ENCODE measurements at regions not wholly inside any gene's neighbourhood (a gene's known extent, or its start where the extent isn't known, plus 50 kb on each side); places are given as distances from the start of the nearest gene placed in this dataset.

DNA sequence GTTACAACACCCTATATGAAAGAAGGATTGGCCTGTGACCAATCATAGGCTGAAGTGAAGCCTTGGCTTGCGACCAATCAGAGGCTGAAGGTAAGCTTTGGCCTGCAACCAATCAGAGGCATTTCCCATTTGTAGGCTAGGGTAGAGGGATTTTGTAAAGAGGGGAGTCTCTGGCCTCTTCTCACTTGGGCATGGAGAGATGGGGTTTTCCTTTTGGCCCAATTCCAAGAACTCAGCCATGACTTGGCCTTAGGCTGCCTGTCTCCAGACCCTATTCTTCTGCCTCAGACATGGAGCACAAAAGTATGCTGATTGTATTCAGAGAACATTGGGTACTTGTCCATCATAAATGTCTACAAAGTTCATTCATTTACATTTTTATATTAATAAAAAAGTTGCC is 308.3 kb downstream of the UTRN start:
- TF ChIP-seq EZH2 (IDR thresholded peaks at IDR 0.05; ENCODE audit: borderline replicate concordance, insufficient read depth, low read depth, low read length, poor library complexity, severe bottlenecking) = no peak
- TF ChIP-seq, protein P1, sequence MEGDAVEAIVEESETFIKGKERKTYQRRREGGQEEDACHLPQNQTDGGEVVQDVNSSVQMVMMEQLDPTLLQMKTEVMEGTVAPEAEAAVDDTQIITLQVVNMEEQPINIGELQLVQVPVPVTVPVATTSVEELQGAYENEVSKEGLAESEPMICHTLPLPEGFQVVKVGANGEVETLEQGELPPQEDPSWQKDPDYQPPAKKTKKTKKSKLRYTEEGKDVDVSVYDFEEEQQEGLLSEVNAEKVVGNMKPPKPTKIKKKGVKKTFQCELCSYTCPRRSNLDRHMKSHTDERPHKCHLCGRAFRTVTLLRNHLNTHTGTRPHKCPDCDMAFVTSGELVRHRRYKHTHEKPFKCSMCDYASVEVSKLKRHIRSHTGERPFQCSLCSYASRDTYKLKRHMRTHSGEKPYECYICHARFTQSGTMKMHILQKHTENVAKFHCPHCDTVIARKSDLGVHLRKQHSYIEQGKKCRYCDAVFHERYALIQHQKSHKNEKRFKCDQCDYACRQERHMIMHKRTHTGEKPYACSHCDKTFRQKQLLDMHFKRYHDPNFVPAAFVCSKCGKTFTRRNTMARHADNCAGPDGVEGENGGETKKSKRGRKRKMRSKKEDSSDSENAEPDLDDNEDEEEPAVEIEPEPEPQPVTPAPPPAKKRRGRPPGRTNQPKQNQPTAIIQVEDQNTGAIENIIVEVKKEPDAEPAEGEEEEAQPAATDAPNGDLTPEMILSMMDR (IDR thresholded peaks at IDR 0.05) = no peak
